Activated CD8-positive, alpha-beta memory T cell treated with anti-CD3 and anti-CD28 coated beads for 4 hours (primary cell): ENCODE measurements at regions not wholly inside any gene's neighbourhood (a gene's known extent, or its start where the extent isn't known, plus 50 kb on each side); places are given as distances from the start of the nearest gene placed in this dataset.
"Not testable (repeated sequence)": the region's sequence is repeated elsewhere in the genome, so short reads cannot be mapped to it uniquely, and the experiment has no call there.

Experiments used
- DNase-seq, 2 donors: peaks; one replicate each; pipeline ENCODE4 v3.0.0-alpha.2; 2020; ENCODE audit warnings: low read depth in 2 of 2

- DNase-seq = peak; percentile 92 to 97
These were observed 131.1 kb upstream of the ALDH3B2 start for GRCh38 chr11:67805253-67806126.

GRCh38 chr11:67804435-67805252, 130.2 kb upstream of the ALDH3B2 start:
- DNase-seq = not testable (repeated sequence)

GRCh38 chr11:67803519-67803918, 129.1 kb upstream of the ALDH3B2 start:
- not testable (repeated sequence) for DNase-seq

GRCh38 chr11:67803055-67803454, 128.6 kb upstream of the ALDH3B2 start:
- DNase-seq = not testable (repeated sequence)

- not testable (repeated sequence) for DNase-seq
These were observed 128.2 kb upstream of the ALDH3B2 start for GRCh38 chr11:67802623-67803022.

- DNase-seq = not testable (repeated sequence)
These were observed 127.0 kb upstream of the ALDH3B2 start for GRCh38 chr11:67801397-67801796.

- not testable (repeated sequence) for DNase-seq
These were observed 126.2 kb upstream of the ALDH3B2 start for GRCh38 chr11:67800591-67800990.

- DNase-seq = not testable (repeated sequence)
These were observed 125.4 kb upstream of the ALDH3B2 start for GRCh38 chr11:67799808-67800207.

- DNase-seq = not testable (repeated sequence)
These were observed 123.5 kb upstream of the ALDH3B2 start for GRCh38 chr11:67797726-67798521.

GRCh38 chr11:67795746-67796145, 121.3 kb upstream of the ALDH3B2 start:
- no peak for DNase-seq

GRCh38 chr11:67793750-67794149, 119.3 kb upstream of the ALDH3B2 start:
- not testable (repeated sequence) for DNase-seq

- DNase-seq = not testable (repeated sequence)
These were observed 118.0 kb upstream of the ALDH3B2 start for GRCh38 chr11:67792273-67792990.

- DNase-seq = not testable (repeated sequence)
These were observed 117.3 kb upstream of the ALDH3B2 start for GRCh38 chr11:67791598-67792170.

GRCh38 chr11:67788341-67788695, 113.9 kb upstream of the ALDH3B2 start:
- not testable (repeated sequence) for DNase-seq

- not testable (repeated sequence) for DNase-seq
These were observed 113.4 kb upstream of the ALDH3B2 start for GRCh38 chr11:67787681-67788340.

- DNase-seq = not testable (repeated sequence)
These were observed 107.5 kb upstream of the ALDH3B2 start for GRCh38 chr11:67781967-67782366.

GRCh38 chr11:67781506-67781905, 107.1 kb upstream of the ALDH3B2 start:
- not testable (repeated sequence) for DNase-seq

- no peak for DNase-seq
These were observed 105.6 kb upstream of the ALDH3B2 start for GRCh38 chr11:67780056-67780455.

- DNase-seq = not testable (repeated sequence)
These were observed 104.9 kb upstream of the ALDH3B2 start for GRCh38 chr11:67779189-67779875.
